Liver (tissue), 3 donors: ENCODE measurements at regions not wholly inside any gene's neighbourhood (a gene's known extent, or its start where the extent isn't known, plus 50 kb on each side); places are given as distances from the start of the nearest gene placed in this dataset.

Experiments
- ATF3 ChIP-seq: IDR thresholded peaks from 2 replicates; pipeline ENCODE4 v1.6.1; 2016; ENCODE audit warnings: antibody characterized with exemption
- CTCF ChIP-seq: fragments of 150-350 bp; IDR thresholded peaks from 2 replicates; pipeline ENCODE4 v1.5.1; 2017; ENCODE audit warnings: improper control_type of control experiment, low read depth, low read length; ENCODE audit not compliant: missing input control
- FOXA1 ChIP-seq: IDR thresholded peaks from 2 replicates; pipeline ENCODE4 v1.6.1; 2016; ENCODE audit warnings: antibody characterized with exemption
- FOXA2 ChIP-seq: IDR thresholded peaks from 2 replicates; pipeline ENCODE4 v1.6.1; 2016; ENCODE audit warnings: antibody characterized with exemption
- HNF4G ChIP-seq: IDR thresholded peaks from 2 replicates; pipeline ENCODE4 v1.6.1; 2016; ENCODE audit warnings: antibody characterized with exemption
- MAX ChIP-seq: IDR thresholded peaks from 2 replicates; pipeline ENCODE4 v1.6.1; 2016; ENCODE audit warnings: antibody characterized with exemption
- RAD21 ChIP-seq, 2 donors: IDR thresholded peaks; 2 replicates each; pipeline ENCODE4 v1.6.1; 2016; ENCODE audit warnings: antibody characterized with exemption in 2 of 2, mild to moderate bottlenecking in 2 of 2
- SP1 ChIP-seq: IDR thresholded peaks from 2 replicates; pipeline ENCODE4 v1.6.1; 2018; ENCODE audit warnings: antibody characterized with exemption, mild to moderate bottlenecking
- donor health status: healthy.
- donor health status: healthy.

- no peak for TF ChIP-seq CTCF
- TF ChIP-seq MAX = no peak
- TF ChIP-seq HNF4G = no peak
- TF ChIP-seq FOXA1 = no peak
- no peak for TF ChIP-seq SP1
- TF ChIP-seq FOXA2 = no peak
- no peak for TF ChIP-seq RAD21 (IDR thresholded peaks at IDR 0.05)
- TF ChIP-seq ATF3 = no peak
These were observed 102.5 kb upstream of the NDST4 start for GRCh38 chr4:115215935-115216334.
